ENCODE measurements at regions not wholly inside any gene's neighbourhood (a gene's known extent, or its start where the extent isn't known, plus 50 kb on each side); places are given as distances from the start of the nearest gene placed in this dataset.

DNA sequence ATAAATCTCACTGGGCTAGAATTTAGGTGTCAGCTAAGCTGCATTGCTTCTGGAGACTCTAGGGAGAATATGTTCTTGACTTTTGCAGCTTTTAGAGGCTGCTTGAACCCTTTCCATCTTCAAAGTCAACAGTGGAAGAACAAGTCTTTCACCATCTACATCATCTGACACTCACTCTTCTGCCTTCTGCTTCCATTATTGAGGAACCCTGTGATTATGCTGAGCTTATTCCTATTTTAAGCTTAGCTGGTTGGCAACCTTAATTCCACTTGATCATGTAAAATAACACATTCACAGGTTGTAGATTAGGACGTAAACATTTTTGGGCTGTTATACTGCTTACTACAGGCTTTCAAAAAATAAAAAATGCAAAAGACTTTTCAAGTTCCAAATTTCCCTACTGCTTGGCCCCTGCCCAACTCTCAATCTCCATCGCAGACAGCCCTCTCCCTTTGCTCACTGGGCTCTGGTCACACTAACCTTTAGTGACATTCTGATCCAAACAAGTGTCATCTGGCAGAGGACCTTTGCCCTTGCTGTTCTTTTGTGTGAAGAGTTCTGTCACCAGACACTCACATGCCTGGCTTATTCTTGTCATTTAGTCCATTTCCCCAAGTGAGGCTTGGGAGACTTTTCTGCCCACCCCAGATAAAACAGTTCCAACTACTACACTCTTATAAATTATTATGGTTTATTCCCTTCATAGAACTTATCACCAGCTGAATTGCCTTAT, 1056.0 kb downstream of the STIM2 start:
- no peak for FAIRE-seq
- H3K9me3 ChIP-seq (ENCODE audit: insufficient read depth, low read depth, low read length): no peaks in the 10 kb centered on the region
- H3K4me1 Mint-ChIP-seq (ENCODE audit: low read depth, unreplicated experiment): peaks cover 3% of the 10 kb centered on the region
- H2AFZ ChIP-seq (ENCODE audit: low read depth, low read length): no peak overlapping the region
- H3K79me2 ChIP-seq (ENCODE audit: insufficient read depth, low read length): no peaks in the 10 kb centered on the region
- no peaks in the 10 kb centered on the region for H3K36me3 Mint-ChIP-seq (ENCODE audit: low read depth, unreplicated experiment)
- H3K27me3 ChIP-seq (ENCODE audit: insufficient read depth, low read length): no peaks in the 10 kb centered on the region
- H3K36me3 ChIP-seq (ENCODE audit: insufficient read depth, low read length): no peaks in the 10 kb centered on the region
- no peak overlapping the region for H3K4me3 ChIP-seq (ENCODE audit: insufficient read depth, low read depth, low read length)
- H3K9me3 Mint-ChIP-seq (ENCODE audit: unreplicated experiment): no peaks in the 10 kb centered on the region
- no peaks in the 10 kb centered on the region for H3K4me1 ChIP-seq (ENCODE audit: insufficient read depth, low read length)
- H3K9ac ChIP-seq (ENCODE audit: low read length): no peak overlapping the region
- no peaks in the 10 kb centered on the region for H4K20me1 ChIP-seq (ENCODE audit: insufficient read depth, low read length)
- TF ChIP-seq, protein P1, sequence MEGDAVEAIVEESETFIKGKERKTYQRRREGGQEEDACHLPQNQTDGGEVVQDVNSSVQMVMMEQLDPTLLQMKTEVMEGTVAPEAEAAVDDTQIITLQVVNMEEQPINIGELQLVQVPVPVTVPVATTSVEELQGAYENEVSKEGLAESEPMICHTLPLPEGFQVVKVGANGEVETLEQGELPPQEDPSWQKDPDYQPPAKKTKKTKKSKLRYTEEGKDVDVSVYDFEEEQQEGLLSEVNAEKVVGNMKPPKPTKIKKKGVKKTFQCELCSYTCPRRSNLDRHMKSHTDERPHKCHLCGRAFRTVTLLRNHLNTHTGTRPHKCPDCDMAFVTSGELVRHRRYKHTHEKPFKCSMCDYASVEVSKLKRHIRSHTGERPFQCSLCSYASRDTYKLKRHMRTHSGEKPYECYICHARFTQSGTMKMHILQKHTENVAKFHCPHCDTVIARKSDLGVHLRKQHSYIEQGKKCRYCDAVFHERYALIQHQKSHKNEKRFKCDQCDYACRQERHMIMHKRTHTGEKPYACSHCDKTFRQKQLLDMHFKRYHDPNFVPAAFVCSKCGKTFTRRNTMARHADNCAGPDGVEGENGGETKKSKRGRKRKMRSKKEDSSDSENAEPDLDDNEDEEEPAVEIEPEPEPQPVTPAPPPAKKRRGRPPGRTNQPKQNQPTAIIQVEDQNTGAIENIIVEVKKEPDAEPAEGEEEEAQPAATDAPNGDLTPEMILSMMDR (IDR thresholded peaks at IDR 0.05; ENCODE audit: insufficient read depth, low read depth, low read length): no peak
- TF ChIP-seq EZH2 (IDR thresholded peaks at IDR 0.05; ENCODE audit: insufficient read depth, low read length): no peak
- H3K27me3 Mint-ChIP-seq (ENCODE audit: low read depth, unreplicated experiment): no peaks in the 10 kb centered on the region
- H3K4me3 Mint-ChIP-seq (ENCODE audit: unreplicated experiment): no peak overlapping the region
- H3K4me2 ChIP-seq (ENCODE audit: low read length): no peak overlapping the region
- H3K27ac Mint-ChIP-seq (ENCODE audit: unreplicated experiment): no peak overlapping the region
- H3K27ac ChIP-seq (ENCODE audit: low read depth, low read length): no peak overlapping the region
- DNase-seq (ENCODE audit: low read depth): no peak

DNA sequence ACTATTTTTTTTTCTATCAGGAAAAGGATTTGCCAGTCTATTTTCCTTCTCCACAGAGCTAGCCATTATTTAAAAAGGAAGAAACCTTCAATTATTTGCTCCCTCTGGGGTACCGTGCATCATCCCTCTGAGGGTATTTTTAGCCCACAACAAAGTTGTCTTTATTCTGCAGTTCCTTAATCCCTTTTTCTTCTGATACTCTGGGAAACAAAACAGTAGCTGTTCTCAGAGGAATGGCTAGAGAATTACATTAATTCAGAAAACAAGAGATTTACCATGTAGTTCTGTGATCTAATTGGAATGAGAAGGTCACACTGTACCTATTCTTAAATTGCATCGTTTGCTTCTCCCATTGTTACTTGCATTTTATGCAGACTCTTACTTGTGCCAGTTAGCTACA, 1056.7 kb downstream of the STIM2 start:
- Mint-ChIP-seq H3K36me3 (ENCODE audit: low read depth, unreplicated experiment) (no peaks in the 10 kb centered on the region), H3K4me3 (ENCODE audit: unreplicated experiment) (no peak overlapping the region), H3K4me1 (ENCODE audit: low read depth, unreplicated experiment) (peaks cover 3% of the 10 kb centered on the region), H3K27ac (ENCODE audit: unreplicated experiment) (no peak overlapping the region), H3K9me3 (ENCODE audit: unreplicated experiment) (no peaks in the 10 kb centered on the region), H3K27me3 (ENCODE audit: low read depth, unreplicated experiment) (no peaks in the 10 kb centered on the region)
- Histone ChIP-seq H2AFZ (ENCODE audit: low read depth, low read length) (no peak overlapping the region), H3K36me3 (ENCODE audit: insufficient read depth, low read length) (no peaks in the 10 kb centered on the region), H3K4me2 (ENCODE audit: low read length) (no peak overlapping the region), H4K20me1 (ENCODE audit: insufficient read depth, low read length) (no peaks in the 10 kb centered on the region), H3K27me3 (ENCODE audit: insufficient read depth, low read length) (no peaks in the 10 kb centered on the region), H3K4me1 (ENCODE audit: insufficient read depth, low read length) (no peaks in the 10 kb centered on the region), H3K9ac (ENCODE audit: low read length) (no peak overlapping the region), H3K4me3 (ENCODE audit: insufficient read depth, low read depth, low read length) (no peak overlapping the region), H3K9me3 (ENCODE audit: insufficient read depth, low read depth, low read length) (no peaks in the 10 kb centered on the region), H3K27ac (ENCODE audit: low read depth, low read length) (no peak overlapping the region), H3K79me2 (ENCODE audit: insufficient read depth, low read length) (no peaks in the 10 kb centered on the region)
- FAIRE-seq: no peak
- no peak for DNase-seq (ENCODE audit: low read depth)
- no peak for TF ChIP-seq EZH2 (IDR thresholded peaks at IDR 0.05; ENCODE audit: insufficient read depth, low read length)
- TF ChIP-seq, protein P1 (IDR thresholded peaks at IDR 0.05; ENCODE audit: insufficient read depth, low read depth, low read length): no peak

DNA sequence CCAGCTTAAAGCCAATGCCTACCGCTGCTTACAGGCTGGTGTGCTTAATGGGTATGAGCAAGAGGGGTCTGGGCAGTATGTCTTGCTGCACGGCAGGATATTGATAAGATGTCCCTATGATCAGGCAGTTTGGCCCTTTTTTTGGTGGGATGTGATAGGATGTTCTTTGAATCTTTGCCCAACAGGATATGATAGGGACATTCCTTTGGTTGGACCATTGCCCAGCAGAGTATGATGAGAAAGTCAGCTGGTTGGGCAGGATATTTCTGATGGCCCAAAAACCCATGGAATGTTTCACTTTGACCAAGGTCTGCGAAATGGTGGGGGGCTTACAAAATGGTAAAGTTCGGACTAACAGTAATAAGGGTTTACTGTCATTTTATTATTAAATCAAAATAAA, 1060.6 kb downstream of the STIM2 start:
- Mint-ChIP-seq H3K4me3 (ENCODE audit: unreplicated experiment) (no peak overlapping the region), H3K36me3 (ENCODE audit: low read depth, unreplicated experiment) (no peaks in the 10 kb centered on the region), H3K4me1 (ENCODE audit: low read depth, unreplicated experiment) (peaks cover 3% of the 10 kb centered on the region), H3K9me3 (ENCODE audit: unreplicated experiment) (no peaks in the 10 kb centered on the region), H3K27ac (ENCODE audit: unreplicated experiment) (no peak overlapping the region), H3K27me3 (ENCODE audit: low read depth, unreplicated experiment) (no peaks in the 10 kb centered on the region)
- Histone ChIP-seq H3K9ac (ENCODE audit: low read length) (no peak overlapping the region), H3K9me3 (ENCODE audit: insufficient read depth, low read depth, low read length) (no peaks in the 10 kb centered on the region), H3K36me3 (ENCODE audit: insufficient read depth, low read length) (no peaks in the 10 kb centered on the region), H3K27ac (ENCODE audit: low read depth, low read length) (no peak overlapping the region), H3K27me3 (ENCODE audit: insufficient read depth, low read length) (no peaks in the 10 kb centered on the region), H3K79me2 (ENCODE audit: insufficient read depth, low read length) (no peaks in the 10 kb centered on the region), H3K4me1 (ENCODE audit: insufficient read depth, low read length) (no peaks in the 10 kb centered on the region), H4K20me1 (ENCODE audit: insufficient read depth, low read length) (no peaks in the 10 kb centered on the region), H2AFZ (ENCODE audit: low read depth, low read length) (no peak overlapping the region), H3K4me2 (ENCODE audit: low read length) (peak overlapping the region; percentile 13), H3K4me3 (ENCODE audit: insufficient read depth, low read depth, low read length) (no peak overlapping the region)
- TF ChIP-seq, protein P1 (IDR thresholded peaks at IDR 0.05; ENCODE audit: insufficient read depth, low read depth, low read length): no peak
- no peak for TF ChIP-seq EZH2 (IDR thresholded peaks at IDR 0.05; ENCODE audit: insufficient read depth, low read length)
- DNase-seq (ENCODE audit: low read depth) (no peak), FAIRE-seq (no peak)

All from astrocyte (in vitro differentiated cells and primary cell).